HG03139 (cell line): ENCODE measurements at regions not wholly inside any gene's neighbourhood (a gene's known extent, or its start where the extent isn't known, plus 50 kb on each side); places are given as distances from the start of the nearest gene placed in this dataset.
"Not testable (repeated sequence)": the region's sequence is repeated elsewhere in the genome, so short reads cannot be mapped to it uniquely, and the experiment has no call there.

Source experiments
- ATAC-seq: cut with Tn5 transposase; IDR thresholded peaks from one replicate; pipeline ENCODE4 v1.9.1; 2021; ENCODE audit not compliant: unreplicated experiment

GRCh38 chr3:188972310-188972709 lies 199.5 kb upstream of the TPRG1 start:
- no peak for ATAC-seq

DNA sequence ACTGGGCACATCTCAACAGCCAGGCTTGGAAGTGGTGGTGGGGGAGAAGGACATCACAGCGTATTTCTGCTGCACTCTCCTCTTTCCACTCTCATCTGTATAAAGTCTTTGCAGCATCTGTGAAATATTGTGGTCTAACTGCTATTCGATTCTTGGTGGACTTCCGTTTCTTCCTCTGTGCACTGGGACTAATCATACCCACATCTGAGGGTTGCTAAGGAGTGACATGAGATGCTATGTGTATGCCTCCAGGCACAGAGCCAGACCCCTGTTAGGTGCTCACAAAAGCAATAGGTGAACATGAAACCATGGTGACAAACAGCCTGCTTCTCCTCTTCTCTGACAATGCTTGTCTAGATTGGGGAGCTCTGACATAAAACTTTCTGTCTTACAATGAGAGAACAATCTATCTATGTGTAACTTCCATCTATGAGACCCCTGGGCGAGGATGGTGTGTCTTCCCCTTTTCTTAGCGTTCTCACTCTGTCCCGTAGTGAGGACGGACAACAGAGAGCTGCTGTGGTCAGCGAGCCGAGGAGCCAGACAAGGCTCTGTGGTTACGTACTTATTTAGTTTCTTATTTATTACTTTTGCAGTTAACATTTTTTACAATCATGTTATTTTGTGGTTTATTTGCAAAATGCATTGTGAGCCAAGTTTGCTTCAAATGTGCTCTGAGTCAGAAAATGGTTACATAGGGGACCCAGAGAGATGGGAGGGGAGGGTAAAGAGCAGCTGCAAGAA lies 196.7 kb upstream of the TPRG1 start:
- no peak for ATAC-seq

DNA sequence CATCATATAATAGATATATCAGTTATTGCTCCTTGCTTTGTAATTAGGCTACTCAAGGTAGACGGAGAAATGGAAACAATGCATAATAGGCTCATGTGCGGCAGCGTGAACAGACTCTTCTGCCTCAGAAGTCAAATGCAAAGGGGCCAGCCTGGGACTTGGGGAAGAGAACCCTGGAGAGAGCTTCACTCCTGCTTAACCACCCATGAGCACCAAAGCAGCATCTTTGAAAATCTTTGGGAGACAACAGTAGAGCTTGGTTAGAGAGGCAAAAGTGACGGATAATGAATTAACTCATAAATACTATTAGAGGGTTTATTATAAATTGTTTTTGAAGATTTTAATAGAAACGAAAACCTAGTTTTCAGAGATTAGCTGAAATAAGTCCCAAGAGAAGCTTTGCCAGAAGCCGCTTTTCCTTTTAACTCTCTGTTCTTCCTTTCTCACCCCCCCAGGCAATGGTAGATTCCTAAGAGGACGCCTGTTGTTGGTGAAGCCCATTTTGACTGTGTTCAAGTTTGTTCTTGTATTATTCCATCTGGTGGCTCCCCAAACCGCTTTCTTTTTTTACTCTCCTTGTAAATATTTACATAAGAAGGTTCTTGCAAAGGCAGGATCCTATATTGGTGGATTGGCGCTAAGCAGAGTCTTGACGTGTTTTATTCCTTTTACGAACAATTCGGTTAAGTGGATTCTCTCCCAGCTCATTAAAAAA lies 196.0 kb upstream of the TPRG1 start:
- ATAC-seq = no peak

- no peak for ATAC-seq
Measured at GRCh38 chr3:188976407-188976806, 195.4 kb upstream of the TPRG1 start.

- ATAC-seq = no peak
Measured at GRCh38 chr3:188978421-188979171, 193.2 kb upstream of the TPRG1 start.

GRCh38 chr3:188979248-188979647 lies 192.5 kb upstream of the TPRG1 start:
- no peak for ATAC-seq

DNA sequence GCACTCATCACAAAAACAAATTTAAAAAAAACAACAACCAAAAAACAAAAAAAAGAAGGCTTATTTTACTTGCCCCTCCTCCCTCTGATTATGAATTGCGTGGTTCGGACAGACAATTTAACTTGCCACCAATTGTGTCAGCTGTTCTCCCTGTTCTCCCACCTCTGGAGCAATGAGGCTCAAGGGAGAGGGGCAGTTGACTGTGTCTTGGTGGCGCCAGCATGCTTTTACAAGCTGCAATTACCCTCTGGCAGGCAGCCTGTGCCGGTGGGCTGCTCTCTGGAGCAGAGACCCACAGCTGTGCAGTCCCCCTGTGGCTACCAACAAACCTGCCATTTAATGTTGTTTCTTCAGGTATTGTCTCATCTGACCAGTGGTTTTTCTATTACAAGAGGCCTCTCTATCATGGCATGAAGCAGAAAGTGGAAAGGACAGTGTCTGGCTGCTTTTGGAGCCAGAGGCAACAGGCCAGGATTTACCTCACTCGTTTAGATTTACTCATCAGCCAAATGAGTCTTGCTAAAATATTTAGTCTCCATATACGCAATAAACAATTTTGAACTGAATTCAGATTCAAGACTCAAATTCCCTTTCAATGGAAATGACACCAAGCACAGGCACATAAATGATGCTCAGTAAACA lies 192.0 kb upstream of the TPRG1 start:
- ATAC-seq = no peak

GRCh38 chr3:188993181-188993580 lies 178.6 kb upstream of the TPRG1 start:
- ATAC-seq = no peak

GRCh38 chr3:189001559-189001958 lies 170.2 kb upstream of the TPRG1 start:
- no peak for ATAC-seq

- no peak for ATAC-seq
Measured at GRCh38 chr3:189003410-189003809, 168.4 kb upstream of the TPRG1 start.

DNA sequence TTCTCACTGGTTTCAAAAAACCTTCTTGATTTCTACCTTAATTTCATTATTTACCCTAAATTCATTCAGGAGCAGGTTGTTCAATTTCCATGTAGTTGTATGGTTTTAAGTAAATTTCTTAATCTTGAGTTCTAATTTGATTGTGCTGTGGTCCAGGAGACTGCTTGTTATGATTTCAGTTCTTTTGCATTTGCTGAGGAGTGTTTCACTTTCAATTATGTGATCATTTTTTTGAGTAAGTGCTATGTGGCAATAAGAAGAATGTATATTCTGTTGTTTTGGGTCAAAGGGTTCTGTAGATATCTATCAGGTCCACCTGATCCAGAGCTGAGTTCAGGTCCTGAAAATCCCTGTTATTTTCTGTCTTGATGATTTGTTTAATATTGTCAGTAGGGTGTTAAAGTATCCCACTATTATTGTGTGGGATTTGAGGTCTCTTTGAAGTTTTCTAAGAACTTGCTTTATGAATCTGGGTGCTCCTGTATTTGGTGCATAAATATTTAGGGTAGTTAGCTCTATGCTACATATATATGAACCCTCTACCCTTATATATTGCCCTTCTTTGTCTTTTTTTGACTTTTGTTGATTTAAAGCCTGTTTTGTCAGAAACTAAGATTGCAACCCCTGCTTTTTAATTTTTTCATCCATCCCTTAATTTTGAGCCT lies 158.4 kb upstream of the TPRG1 start:
- ATAC-seq = no peak

GRCh38 chr3:189014526-189014925 lies 157.2 kb upstream of the TPRG1 start:
- no peak for ATAC-seq

GRCh38 chr3:189022576-189023466 lies 148.9 kb upstream of the TPRG1 start:
- not testable (repeated sequence) for ATAC-seq

DNA sequence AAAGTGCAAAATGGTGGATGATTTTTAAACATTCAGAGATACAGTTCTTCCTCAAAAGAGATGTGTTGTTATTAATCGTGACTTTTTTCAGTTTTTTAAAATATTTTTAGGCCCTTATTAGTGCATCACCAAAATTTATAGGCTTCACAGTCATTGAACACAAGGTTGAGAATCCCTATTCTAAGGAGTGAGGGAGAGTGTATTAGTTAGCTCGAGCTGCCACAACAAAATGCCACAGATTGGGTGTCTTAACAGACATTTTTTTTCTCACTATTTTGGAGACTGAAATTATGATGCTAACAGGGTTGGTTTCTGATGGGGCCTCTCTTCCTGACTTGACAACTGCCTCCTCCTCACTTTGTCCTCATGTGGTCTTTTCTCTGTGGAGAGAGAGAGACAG lies 145.9 kb upstream of the TPRG1 start:
- ATAC-seq = no peak

GRCh38 chr3:189027626-189028155 lies 144.1 kb upstream of the TPRG1 start:
- ATAC-seq = no peak

DNA sequence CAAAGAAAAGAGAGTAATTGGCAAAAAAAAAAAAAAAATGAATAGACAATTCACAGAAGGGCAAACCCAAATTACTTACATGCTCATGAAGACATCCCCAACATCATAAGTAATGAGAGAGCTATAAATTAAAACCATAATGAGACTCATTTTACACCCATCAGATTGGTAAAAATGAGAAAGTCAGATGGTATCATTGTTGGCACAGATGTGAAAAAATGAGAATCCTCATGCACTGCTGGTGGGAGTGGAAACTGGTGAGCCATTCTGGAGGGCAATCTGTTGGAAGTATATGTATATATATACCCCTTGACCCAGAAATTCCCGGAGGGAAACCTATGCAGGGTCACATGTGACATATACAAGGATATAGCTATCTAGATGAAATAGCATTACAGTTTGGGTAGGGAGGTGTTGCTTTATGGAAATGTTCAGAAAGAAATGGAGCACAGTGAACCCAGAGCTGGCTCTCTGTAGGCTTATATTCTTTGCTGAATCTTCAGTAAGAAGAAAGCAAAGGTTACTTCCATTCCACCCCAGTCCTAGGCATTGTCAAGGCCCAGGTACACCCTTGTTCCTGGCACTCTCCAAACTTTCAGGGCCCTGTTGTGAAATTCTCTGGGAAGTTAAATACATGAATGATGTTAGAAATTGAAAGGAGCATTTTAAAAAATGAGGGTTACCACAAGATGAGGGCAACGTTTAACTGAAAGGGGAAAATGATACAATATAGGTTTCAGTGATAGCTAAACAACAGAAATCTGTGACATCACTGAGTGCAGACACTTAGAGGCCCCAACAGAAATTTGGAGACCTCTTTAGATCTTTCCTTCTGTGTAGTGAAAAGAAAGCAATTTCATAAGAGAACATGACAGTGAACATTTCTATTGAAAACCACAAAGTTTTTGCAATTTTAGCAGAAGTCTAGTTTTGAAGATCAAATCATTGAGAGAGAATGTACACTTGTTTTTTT lies 132.7 kb upstream of the TPRG1 start:
- no peak for ATAC-seq

DNA sequence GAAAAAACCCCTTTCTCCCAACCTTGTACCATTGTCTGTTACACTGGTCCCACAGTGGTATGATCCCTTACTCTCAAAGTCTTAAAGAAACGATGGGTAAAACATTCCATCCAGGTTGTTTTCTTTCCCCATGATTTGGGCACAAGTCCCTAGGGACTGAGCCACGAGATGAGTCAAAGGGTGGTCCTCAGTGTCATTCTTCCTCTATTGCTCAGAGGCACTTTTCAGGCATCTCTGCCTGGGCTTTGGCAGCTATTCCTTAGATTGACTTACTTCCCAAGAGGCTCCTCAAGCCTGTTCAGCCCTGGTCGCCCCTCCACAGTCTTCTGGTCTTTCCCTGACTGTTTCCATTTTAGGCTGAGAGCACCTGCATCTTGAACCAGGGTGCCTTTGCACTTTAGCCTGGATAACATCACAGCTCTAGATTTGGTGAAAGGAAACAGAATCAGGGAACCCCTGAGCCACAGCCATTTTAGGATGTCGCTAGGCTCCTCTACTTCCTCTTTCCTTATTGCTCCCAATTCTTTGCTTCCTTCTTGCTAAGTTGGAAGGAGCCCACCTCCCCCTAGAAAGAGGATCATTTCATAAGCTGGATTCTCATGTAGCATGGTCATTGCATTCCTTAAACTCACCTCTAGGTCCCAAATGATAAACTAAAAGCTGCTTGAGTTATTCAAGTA lies 131.0 kb upstream of the TPRG1 start:
- no peak for ATAC-seq
